ENCODE measurements at regions not wholly inside any gene's neighbourhood (a gene's known extent, or its start where the extent isn't known, plus 50 kb on each side); places are given as distances from the start of the nearest gene placed in this dataset.

- Histone ChIP-seq H3K27ac (no peak overlapping the region), H3K4me3 (no peak overlapping the region), H3K36me3 (no peaks in the 10 kb centered on the region), H3K27me3 (no peaks in the 10 kb centered on the region), H3K9me3 (peaks cover 0 to 3% of the 10 kb centered on the region in 2 donors), H3K4me1 (no peaks in the 10 kb centered on the region)
- intact Hi-C loops (cut with DNase I; ENCODE audit: low total_unique reads): no loop called here
- no peak for TF ChIP-seq POLR2A (IDR thresholded peaks at IDR 0.05)
- TF ChIP-seq CTCF (IDR thresholded peaks at IDR 0.05): no peak
- no peak for DNase-seq
Measured at GRCh38 chr12:31853977-31854376, 105.2 kb upstream of the RESF1 start.

GRCh38 chr12:31853520-31853919 is 105.7 kb upstream of the RESF1 start:
- no peak for DNase-seq
- intact Hi-C loops (cut with DNase I; ENCODE audit: low total_unique reads): no loop called here
- Histone ChIP-seq H3K27me3 (no peaks in the 10 kb centered on the region), H3K36me3 (no peaks in the 10 kb centered on the region), H3K4me3 (no peak overlapping the region), H3K9me3 (peaks cover 0 to 3% of the 10 kb centered on the region in 2 donors), H3K27ac (no peak overlapping the region), H3K4me1 (no peaks in the 10 kb centered on the region)
- TF ChIP-seq POLR2A (IDR thresholded peaks at IDR 0.05) (no peak), CTCF (IDR thresholded peaks at IDR 0.05) (no peak)

GRCh38 chr12:31850268-31850667 is 108.9 kb upstream of the RESF1 start:
- Histone ChIP-seq H3K4me3 (no peak overlapping the region), H3K27me3 (no peaks in the 10 kb centered on the region), H3K9me3 (peaks cover 0 to 3% of the 10 kb centered on the region in 2 donors), H3K4me1 (no peaks in the 10 kb centered on the region), H3K36me3 (no peaks in the 10 kb centered on the region), H3K27ac (no peak overlapping the region)
- intact Hi-C loops (cut with DNase I; ENCODE audit: low total_unique reads): no loop called here
- no peak for DNase-seq
- TF ChIP-seq CTCF (IDR thresholded peaks at IDR 0.05) (no peak), POLR2A (IDR thresholded peaks at IDR 0.05) (no peak)

GRCh38 chr12:31849090-31849687 is 110.0 kb upstream of the RESF1 start:
- Histone ChIP-seq H3K4me3 (no peak overlapping the region), H3K4me1 (no peaks in the 10 kb centered on the region), H3K27me3 (no peaks in the 10 kb centered on the region), H3K36me3 (no peaks in the 10 kb centered on the region), H3K9me3 (peaks cover 0 to 3% of the 10 kb centered on the region in 2 donors), H3K27ac (no peak overlapping the region)
- intact Hi-C loops (cut with DNase I; ENCODE audit: low total_unique reads): no loop called here
- no peak for DNase-seq
- TF ChIP-seq CTCF (IDR thresholded peaks at IDR 0.05) (no peak), POLR2A (IDR thresholded peaks at IDR 0.05) (no peak)

GRCh38 chr12:31846405-31846804 is 112.8 kb upstream of the RESF1 start:
- Histone ChIP-seq H3K4me3 (no peak overlapping the region), H3K9me3 (peaks cover 0 to 3% of the 10 kb centered on the region in 2 donors), H3K36me3 (no peaks in the 10 kb centered on the region), H3K4me1 (no peaks in the 10 kb centered on the region), H3K27ac (no peak overlapping the region), H3K27me3 (no peaks in the 10 kb centered on the region)
- TF ChIP-seq CTCF (IDR thresholded peaks at IDR 0.05): no peak
- TF ChIP-seq POLR2A (IDR thresholded peaks at IDR 0.05): no peak
- DNase-seq: no peak
- intact Hi-C loops (cut with DNase I; ENCODE audit: low total_unique reads): no loop called here

Measured in uterus (tissue), 3 donors.